GM23338 (cell line): ENCODE measurements at regions not wholly inside any gene's neighbourhood (a gene's known extent, or its start where the extent isn't known, plus 50 kb on each side); places are given as distances from the start of the nearest gene placed in this dataset.
"Not testable (repeated sequence)": the region's sequence is repeated elsewhere in the genome, so short reads cannot be mapped to it uniquely, and the experiment has no call there.

ENCODE experiments used
- CREB1 ChIP-seq: fragments of 250-450 bp; sonication (Bioruptor Pico); IDR thresholded peaks from 2 replicates; pipeline ENCODE4 v1.5.0; 2020; ENCODE audit warnings: low read depth, mild to moderate bottlenecking, moderate library complexity
- CTCF ChIP-seq, 2 experiments: fragments of 200-600 bp in 1 of 2; sonication (generic) in 1 of 2; conservative IDR thresholded peaks; 2 replicates each; pipeline versions ENCODE4 v1.5.1 to v1.6.1; 2016 to 2017; ENCODE audit warnings: antibody characterized with exemption in 2 of 2, low read depth in 2 of 2, mild to moderate bottlenecking in 2 of 2, moderate library complexity in 1 of 2
- EZH2 ChIP-seq: fragments of 200-600 bp; sonication (generic); IDR thresholded peaks from one replicate; pipeline ENCODE4 v1.8.0; 2017; ENCODE audit warnings: antibody characterized with exemption, mild to moderate bottlenecking, low read depth; ENCODE audit not compliant: unreplicated experiment
- EZH2phosphoT487 ChIP-seq: fragments of 200-600 bp; sonication (generic); IDR thresholded peaks from one replicate; pipeline ENCODE4 v1.8.1; 2018; ENCODE audit warnings: antibody characterized with exemption; ENCODE audit not compliant: unreplicated experiment
- JUNB ChIP-seq: IDR thresholded peaks from one replicate; pipeline ENCODE4 v1.6.1; 2016; ENCODE audit warnings: antibody characterized with exemption; ENCODE audit not compliant: unreplicated experiment
- NANOG ChIP-seq: IDR thresholded peaks from 2 replicates; pipeline ENCODE4 v1.6.1; 2016; ENCODE audit warnings: antibody characterized with exemption, borderline replicate concordance
- POLR2AphosphoS5 ChIP-seq: IDR thresholded peaks from 2 replicates; pipeline ENCODE4 v1.6.1; 2016; ENCODE audit warnings: antibody characterized with exemption, low read depth
- REST ChIP-seq: IDR thresholded peaks from one replicate; pipeline ENCODE4 v1.6.1; 2018; ENCODE audit warnings: antibody characterized with exemption; ENCODE audit not compliant: unreplicated experiment
- ZNF114 ChIP-seq: fragments of 250-450 bp; sonication (Bioruptor Pico); IDR thresholded peaks from 2 replicates; pipeline ENCODE4 v1.5.0; 2020; ENCODE audit warnings: mild to moderate bottlenecking, moderate library complexity
- ZNF462 ChIP-seq: fragments of 250-450 bp; sonication (Bioruptor Pico); IDR thresholded peaks from 2 replicates; pipeline ENCODE4 v1.5.0; 2020; ENCODE audit warnings: mild to moderate bottlenecking, moderate library complexity

GRCh38 chr4:49515241-49515640, 529.2 kb downstream of the CWH43 start:
- TF ChIP-seq EZH2; CTCF (conservative IDR thresholded peaks at IDR 0.05; ENCODE audit: low read depth in 2 of 2); JUNB; EZH2phosphoT487; CREB1; POLR2AphosphoS5; ZNF114 (CRISPR knock-in tag); NANOG; REST; ZNF462 (CRISPR knock-in tag): not testable (repeated sequence)
